Left ventricle myocardium inferior (tissue), 1 donor: ENCODE measurements at regions not wholly inside any gene's neighbourhood (a gene's known extent, or its start where the extent isn't known, plus 50 kb on each side); places are given as distances from the start of the nearest gene placed in this dataset.

ENCODE experiments used
- DNase-seq: peaks from one replicate; pipeline ENCODE4 v3.0.0-alpha.2; 2020
- H3K27ac ChIP-seq: fragments of 200-600 bp; replicated peaks from 2 replicates; pipeline ENCODE4 v1.8.0; 2021
- H3K27me3 ChIP-seq: fragments of 200-600 bp; 2 replicates; pipeline ENCODE4 v1.8.0; 2021; ENCODE audit warnings: low read depth
- H3K36me3 ChIP-seq: fragments of 200-600 bp; 2 replicates; pipeline ENCODE4 v1.8.0; 2021
- H3K4me1 ChIP-seq: fragments of 200-600 bp; 2 replicates; pipeline ENCODE4 v1.8.0; 2021
- H3K4me3 ChIP-seq: fragments of 200-600 bp; 2 replicates; pipeline ENCODE4 v1.8.0; 2021; ENCODE audit warnings: mild to moderate bottlenecking, moderate library complexity
- H3K9me3 ChIP-seq: fragments of 200-600 bp; replicated peaks from 2 replicates; pipeline ENCODE4 v1.8.0; 2021
- intact Hi-C: fragments of 100-400 bp; cut with micrococcal nuclease; formaldehyde crosslinking; loops from one replicate; pipeline ENCODE4 v1.11.0; 2022
- TF ChIP-seq, protein P1 (sequence below): fragments of 200-600 bp; IDR thresholded peaks from 2 replicates; pipeline ENCODE4 v1.8.0; 2021; ENCODE audit warnings: antibody characterized with exemption, mild to moderate bottlenecking, borderline replicate concordance
- donor health status: DM: no; HTN: yes; CAD: no; lungs with severe emphysema.

DNA sequence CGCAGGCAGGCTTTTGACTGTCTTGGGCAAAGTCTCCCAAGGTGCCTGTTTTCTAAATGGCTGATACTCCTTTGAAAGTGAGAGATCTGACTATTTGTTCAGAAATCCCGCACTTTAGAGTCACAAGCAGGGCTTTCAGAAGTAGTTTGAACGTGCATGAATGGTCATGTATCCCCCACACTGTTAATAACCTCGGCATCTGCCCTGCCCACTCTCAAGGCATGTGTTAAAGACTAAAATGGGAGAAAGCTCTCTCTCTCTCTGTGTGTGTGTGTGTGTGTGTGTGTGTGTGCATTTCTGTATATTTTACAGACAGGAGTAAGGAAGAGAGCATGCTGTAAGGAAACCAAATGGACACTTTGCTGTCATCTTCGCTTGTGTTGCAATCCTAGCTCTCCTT lies 163.7 kb downstream of the MAF start:
- TF ChIP-seq, protein P1, sequence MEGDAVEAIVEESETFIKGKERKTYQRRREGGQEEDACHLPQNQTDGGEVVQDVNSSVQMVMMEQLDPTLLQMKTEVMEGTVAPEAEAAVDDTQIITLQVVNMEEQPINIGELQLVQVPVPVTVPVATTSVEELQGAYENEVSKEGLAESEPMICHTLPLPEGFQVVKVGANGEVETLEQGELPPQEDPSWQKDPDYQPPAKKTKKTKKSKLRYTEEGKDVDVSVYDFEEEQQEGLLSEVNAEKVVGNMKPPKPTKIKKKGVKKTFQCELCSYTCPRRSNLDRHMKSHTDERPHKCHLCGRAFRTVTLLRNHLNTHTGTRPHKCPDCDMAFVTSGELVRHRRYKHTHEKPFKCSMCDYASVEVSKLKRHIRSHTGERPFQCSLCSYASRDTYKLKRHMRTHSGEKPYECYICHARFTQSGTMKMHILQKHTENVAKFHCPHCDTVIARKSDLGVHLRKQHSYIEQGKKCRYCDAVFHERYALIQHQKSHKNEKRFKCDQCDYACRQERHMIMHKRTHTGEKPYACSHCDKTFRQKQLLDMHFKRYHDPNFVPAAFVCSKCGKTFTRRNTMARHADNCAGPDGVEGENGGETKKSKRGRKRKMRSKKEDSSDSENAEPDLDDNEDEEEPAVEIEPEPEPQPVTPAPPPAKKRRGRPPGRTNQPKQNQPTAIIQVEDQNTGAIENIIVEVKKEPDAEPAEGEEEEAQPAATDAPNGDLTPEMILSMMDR: no peak
- intact Hi-C loops: loop anchor here (5.0 kb wide), 1 partner anchor 160 kb away; no protein-coding TSS in a partner anchor
- H3K4me1 ChIP-seq: peaks cover 38% of the 10 kb centered on the region
- DNase-seq: no peak
- H3K36me3 ChIP-seq: no peaks in the 10 kb centered on the region
- no peak overlapping the region for H3K4me3 ChIP-seq
- no peaks in the 10 kb centered on the region for H3K9me3 ChIP-seq
- H3K27ac ChIP-seq: no peak overlapping the region
- H3K27me3 ChIP-seq: no peaks in the 10 kb centered on the region

DNA sequence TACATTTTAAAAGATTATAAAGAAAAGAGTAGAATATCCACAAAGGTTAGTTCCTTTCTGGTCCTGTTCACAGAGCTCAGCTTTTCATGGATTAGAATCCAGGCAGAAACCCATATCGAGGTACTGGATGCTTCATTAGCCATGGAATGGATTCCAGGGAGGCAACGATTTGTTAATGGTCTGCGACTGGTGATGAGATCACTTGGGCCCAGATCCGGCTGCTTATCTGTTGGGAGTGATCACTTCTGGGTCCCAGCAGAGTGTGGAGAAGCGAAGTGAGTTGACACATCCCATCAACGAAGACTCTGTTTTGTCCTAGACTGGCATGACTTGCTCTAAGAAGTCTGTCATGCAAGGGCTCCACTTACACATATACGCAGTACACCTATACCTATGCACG lies 165.8 kb downstream of the MAF start:
- TF ChIP-seq, protein P1: no peak
- intact Hi-C loops: loop anchor here (5.0 kb wide), 1 partner anchor 163 kb away; no protein-coding TSS in a partner anchor
- DNase-seq: no peak

DNA sequence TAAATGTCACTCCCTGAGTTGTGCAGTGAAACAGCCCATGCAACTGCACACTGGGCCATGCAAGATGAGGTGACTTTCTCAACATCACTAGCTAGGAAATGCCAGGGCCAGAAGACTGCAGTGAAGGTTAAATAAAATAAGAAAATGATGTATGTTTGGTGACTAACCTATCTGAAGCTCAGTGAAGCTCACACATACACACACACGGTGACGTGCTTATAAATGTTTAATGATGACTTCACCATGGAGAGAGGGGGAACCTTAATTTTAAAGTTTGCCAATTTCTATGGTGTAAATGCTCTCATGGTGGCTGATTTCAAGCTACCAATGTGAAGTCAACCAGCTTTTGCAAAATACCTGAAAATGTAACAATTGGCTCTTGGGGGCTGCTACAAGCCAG lies 166.4 kb downstream of the MAF start:
- TF ChIP-seq, protein P1: no peak
- Histone ChIP-seq H3K4me1 (peaks cover 29% of the 10 kb centered on the region), H3K4me3 (no peak overlapping the region), H3K9me3 (no peaks in the 10 kb centered on the region), H3K36me3 (no peaks in the 10 kb centered on the region), H3K27ac (no peak overlapping the region), H3K27me3 (no peaks in the 10 kb centered on the region)
- intact Hi-C loops: no loop called here
- DNase-seq: no peak

More for the DNA sequence above, 165.8 kb downstream of the MAF start:
- Histone ChIP-seq H3K9me3 (no peaks in the 10 kb centered on the region), H3K36me3 (no peaks in the 10 kb centered on the region), H3K27ac (no peak overlapping the region), H3K27me3 (no peaks in the 10 kb centered on the region), H3K4me1 (peaks cover 33% of the 10 kb centered on the region), H3K4me3 (no peak overlapping the region)

DNA sequence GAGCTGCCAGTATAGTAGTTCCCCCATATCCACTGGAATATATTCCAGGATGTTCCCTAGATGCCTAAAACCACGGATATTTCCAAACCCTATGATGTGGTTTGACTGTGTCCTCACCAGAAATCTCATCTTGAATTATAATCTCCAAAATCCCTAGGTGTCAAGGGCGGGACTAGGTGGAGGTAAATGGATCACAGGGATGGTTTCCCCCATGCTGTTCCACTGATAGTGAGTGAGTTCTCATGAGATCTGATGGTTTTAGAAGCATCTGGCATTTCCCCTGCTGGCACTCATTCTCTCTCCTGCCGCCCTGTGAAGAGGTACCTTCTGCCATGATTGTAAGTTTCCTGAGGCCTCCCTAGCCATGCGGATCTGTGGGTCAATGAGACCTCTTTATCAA lies 168.6 kb downstream of the MAF start:
- H3K36me3 ChIP-seq: no peaks in the 10 kb centered on the region
- H3K4me3 ChIP-seq: no peak overlapping the region
- peaks cover 12% of the 10 kb centered on the region for H3K4me1 ChIP-seq
- DNase-seq: no peak
- intact Hi-C loops: no loop called here
- no peaks in the 10 kb centered on the region for H3K9me3 ChIP-seq
- TF ChIP-seq, protein P1: no peak
- H3K27me3 ChIP-seq: no peaks in the 10 kb centered on the region
- H3K27ac ChIP-seq: no peak overlapping the region

DNA sequence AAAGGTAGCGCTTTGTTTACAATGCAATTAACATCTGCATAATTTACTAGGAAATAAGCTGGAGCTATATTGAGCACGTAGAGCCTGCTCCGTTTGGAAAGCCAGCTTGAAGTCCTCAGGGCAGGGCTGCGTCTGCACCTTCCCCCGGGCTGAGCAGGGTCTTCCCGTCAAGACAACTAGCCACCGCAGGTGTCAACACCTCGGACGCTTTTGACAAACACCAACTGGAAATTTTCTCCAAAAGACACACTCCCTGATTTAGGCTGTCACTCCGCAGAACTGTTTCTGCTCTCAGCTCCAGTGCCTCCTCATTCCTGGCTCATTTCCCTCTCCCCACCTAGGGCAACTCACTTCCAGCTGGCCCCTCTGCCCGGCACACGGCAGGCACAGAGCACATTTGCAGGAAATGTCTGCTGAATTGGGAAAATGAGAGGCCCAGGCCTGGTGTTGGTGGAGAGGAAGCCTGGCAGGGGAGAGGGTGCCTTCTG lies 170.3 kb downstream of the MAF start:
- no peak for DNase-seq
- Histone ChIP-seq H3K36me3 (no peaks in the 10 kb centered on the region), H3K27ac (no peak overlapping the region), H3K9me3 (no peaks in the 10 kb centered on the region), H3K27me3 (no peaks in the 10 kb centered on the region), H3K4me3 (no peak overlapping the region), H3K4me1 (peaks cover 12% of the 10 kb centered on the region)
- intact Hi-C loops: no loop called here
- TF ChIP-seq, protein P1: no peak
